B cell (primary cell): ENCODE measurements at regions not wholly inside any gene's neighbourhood (a gene's known extent, or its start where the extent isn't known, plus 50 kb on each side); places are given as distances from the start of the nearest gene placed in this dataset.

Source experiments
- ATAC-seq: fragments of 200-7000 bp; cut with Tn5 transposase; one replicate; pipeline ENCODE4 v1.10.0; 2021; ENCODE audit warnings: low read depth, mild to moderate bottlenecking, moderate number of reproducible peaks, moderate library complexity
- CTCF ChIA-PET: fragments of 350-600 bp; sonication (Branson Sonifier 250); formaldehyde crosslinking; loops from one replicate; lab custom pipeline; 2021; ENCODE audit warnings: antibody characterized with exemption, inconsistent platforms; lab: Charles Lee
- POLR2A ChIA-PET: fragments of 350-600 bp; sonication (Branson Sonifier 250); formaldehyde crosslinking; loops from one replicate; lab custom pipeline; 2021; ENCODE audit warnings: antibody characterized with exemption; lab: Charles Lee
- DNase-seq: peaks from one replicate; pipeline ENCODE4 v3.0.0; 2013
- H2AFZ ChIP-seq: 2 replicates; pipeline ENCODE4 v1.6.1; 2012; ENCODE audit warnings: mild to moderate bottlenecking, low read depth, low read length; ENCODE audit not compliant: insufficient read depth, poor library complexity, severe bottlenecking
- H3K27ac ChIP-seq, 2 donors: 1 replicate in 1 of 2; 2 replicates in 1 of 2; pipeline ENCODE4 v1.5.1; 2012 to 2013; ENCODE audit warnings: low read length in 2 of 2, mild to moderate bottlenecking in 2 of 2, moderate library complexity in 1 of 2
- H3K27me3 ChIP-seq, 4 experiments: fragments of 200-600 bp in 1 of 4; sonication (generic) in 1 of 4; replicated peaks in 1 of 4; 1 replicate in 2 of 4; 2 replicates in 2 of 4; pipeline versions ENCODE4 v1.6.1 to v1.7.0; 2013 to 2016; ENCODE audit warnings: low read length in 3 of 4, mild to moderate bottlenecking in 2 of 4, mixed read lengths in 1 of 4, moderate library complexity in 1 of 4; ENCODE audit not compliant: insufficient read depth in 4 of 4, control insufficient read depth in 3 of 4; ENCODE audit errors: control extremely low read depth in 1 of 4
- H3K36me3 ChIP-seq, 2 experiments: replicated peaks in 1 of 2; 1 replicate in 1 of 2; 2 replicates in 1 of 2; pipeline versions ENCODE4 v1.6.1 to v1.7.1; 2013; ENCODE audit warnings: low read length in 1 of 2; ENCODE audit not compliant: insufficient read depth in 2 of 2, control insufficient read depth in 1 of 2; ENCODE audit errors: control extremely low read depth in 1 of 2, extremely low read depth in 1 of 2
- H3K4me1 ChIP-seq, 2 donors: fragments of 200-600 bp in 1 of 2; sonication (generic) in 1 of 2; 1 replicate in 1 of 2; 2 replicates in 1 of 2; pipeline versions ENCODE4 v1.5.1 to v1.6.1; 2013 to 2017; ENCODE audit warnings: low read length in 2 of 2; ENCODE audit not compliant: control insufficient read depth in 2 of 2, insufficient read depth in 2 of 2
- H3K4me2 ChIP-seq: replicated peaks from 2 replicates; pipeline ENCODE3; 2012; ENCODE audit warnings: mild to moderate bottlenecking, low read depth, low read length; ENCODE audit not compliant: poor library complexity, severe bottlenecking
- H3K4me3 ChIP-seq, 5 experiments: fragments of 200-600 bp in 1 of 5; sonication (generic) in 1 of 5; 1 replicate in 3 of 5; 2 replicates in 2 of 5; pipeline versions ENCODE4 v1.5.1 to v1.7.0; 2011 to 2016; ENCODE audit warnings: low read length in 4 of 5, mild to moderate bottlenecking in 4 of 5, low read depth in 2 of 5, control low read depth in 1 of 5, moderate library complexity in 1 of 5; ENCODE audit not compliant: insufficient read depth in 1 of 5; ENCODE audit errors: control extremely low read depth in 1 of 5, extremely low read depth in 1 of 5
- H3K79me2 ChIP-seq: fragments of 200-600 bp; sonication (generic); one replicate; pipeline ENCODE4 v1.6.0; 2016; ENCODE audit warnings: low read length; ENCODE audit not compliant: control insufficient read depth, insufficient read depth
- H3K9ac ChIP-seq: fragments of 200-600 bp; sonication (generic); 2 replicates; pipeline ENCODE4 v1.6.1; 2017; ENCODE audit warnings: mild to moderate bottlenecking, low read length, moderate library complexity
- H3K9me3 ChIP-seq, 3 donors: one replicate each; pipeline versions ENCODE4 v1.6.1 to v1.7.1; 2013; ENCODE audit warnings: low read length in 2 of 3; ENCODE audit not compliant: control insufficient read depth in 2 of 3, insufficient read depth in 1 of 3; ENCODE audit errors: control extremely low read depth in 1 of 3
- H4K20me1 ChIP-seq: 2 replicates; pipeline ENCODE4 v1.6.0; 2012; ENCODE audit warnings: mild to moderate bottlenecking, low read length; ENCODE audit not compliant: insufficient read depth, control insufficient read depth, poor library complexity, severe bottlenecking
- H3K27ac Mint-ChIP-seq: one replicate; pipeline ENCODE4 v1.8.0; 2021; ENCODE audit warnings: mixed read lengths
- H3K27me3 Mint-ChIP-seq: one replicate; pipeline ENCODE4 v1.8.0; 2021; ENCODE audit warnings: mixed read lengths
- H3K4me1 Mint-ChIP-seq: one replicate; pipeline ENCODE4 v1.8.0; 2021; ENCODE audit warnings: mixed read lengths
- H3K4me3 Mint-ChIP-seq: one replicate; pipeline ENCODE4 v1.8.0; 2021; ENCODE audit warnings: mixed read lengths
- H3K9me3 Mint-ChIP-seq: one replicate; pipeline ENCODE4 v1.8.0; 2022; ENCODE audit warnings: mixed read lengths; ENCODE audit not compliant: insufficient read depth
- CTCF ChIP-seq: fragments of 200-600 bp; IDR thresholded peaks from one replicate; pipeline ENCODE4 v1.8.0; 2022; ENCODE audit warnings: antibody characterized with exemption, mild to moderate bottlenecking
- EZH2 ChIP-seq: IDR thresholded peaks from 2 replicates; pipeline ENCODE4 v1.6.1; 2012; ENCODE audit warnings: borderline replicate concordance, low read depth, mild to moderate bottlenecking, moderate library complexity, low read length; ENCODE audit not compliant: insufficient read depth, poor library complexity, severe bottlenecking
- WGBS: methylation state at CpG from one replicate; pipeline ENCODE4 v1.1.5; 2013; ENCODE audit warnings: missing lambda C conversion rate; ENCODE audit not compliant: insufficient coverage; 5-methylcytosine and 5-hydroxymethylcytosine counted together
- intact Hi-C: fragments of 100-400 bp; cut with micrococcal nuclease; formaldehyde crosslinking; loops from one replicate; pipeline ENCODE4 v1.10.0; 2022

GRCh38 chr4:45346816-45347435, 620.6 kb upstream of the GNPDA2 start:
- no peak overlapping the region for H3K27ac ChIP-seq
- no peaks in the 10 kb centered on the region for H3K79me2 ChIP-seq
- H3K36me3 ChIP-seq: no peaks in the 10 kb centered on the region
- peaks cover 0 to under 1% (median 0%) of the 10 kb centered on the region in 3 donors for H3K9me3 ChIP-seq
- no peaks in the 10 kb centered on the region for H3K27me3 Mint-ChIP-seq
- no peak overlapping the region for H2AFZ ChIP-seq
- no peaks in the 10 kb centered on the region for H3K4me1 Mint-ChIP-seq
- intact Hi-C loops: no loop called here
- no peak overlapping the region for H3K9ac ChIP-seq
- peaks cover 3% of the 10 kb centered on the region for H3K9me3 Mint-ChIP-seq
- H3K27me3 ChIP-seq: no peaks in the 10 kb centered on the region
- no peaks in the 10 kb centered on the region for H3K4me1 ChIP-seq
- no peak overlapping the region for H3K27ac Mint-ChIP-seq
- H3K4me3 Mint-ChIP-seq: no peak overlapping the region
- no peak overlapping the region for H3K4me2 ChIP-seq
- WGBS: 100% methylated on average over 1 of the region's 4 CpGs
- H4K20me1 ChIP-seq: no peaks in the 10 kb centered on the region
- no peak for TF ChIP-seq EZH2
- no peak for TF ChIP-seq CTCF
- ChIA-PET CTCF (no interaction called here), POLR2A (no interaction called here)
- DNase-seq (no peak), ATAC-seq (no peak)
- no peak overlapping the region for H3K4me3 ChIP-seq

DNA sequence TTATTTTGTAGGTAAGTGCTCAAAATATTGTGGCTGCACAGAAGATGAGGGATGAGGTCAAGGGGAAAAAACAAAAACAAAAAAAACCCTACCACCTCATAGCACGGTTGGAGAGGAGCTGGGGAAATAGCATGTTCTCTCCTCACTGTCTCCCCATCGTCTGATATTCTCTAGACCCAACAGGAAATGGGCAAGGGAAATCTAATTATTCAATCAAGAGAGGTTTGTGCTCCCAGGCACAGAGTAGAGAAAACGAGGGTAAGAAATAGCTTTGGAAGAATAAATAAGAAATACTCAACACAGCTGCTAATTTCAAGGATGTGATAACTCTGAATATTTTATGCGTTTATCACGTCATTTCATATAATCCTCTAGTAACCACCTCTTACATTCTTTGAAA, 619.2 kb upstream of the GNPDA2 start:
- Mint-ChIP-seq H3K4me1 (no peaks in the 10 kb centered on the region), H3K4me3 (no peak overlapping the region), H3K9me3 (peaks cover 5% of the 10 kb centered on the region), H3K27ac (no peak overlapping the region), H3K27me3 (no peaks in the 10 kb centered on the region)
- CTCF ChIA-PET: no interaction called here
- Histone ChIP-seq H3K4me1 (no peaks in the 10 kb centered on the region), H3K4me3 (no peak overlapping the region), H3K9me3 (no peaks in the 10 kb centered on the region), H2AFZ (no peak overlapping the region), H3K4me2 (no peak overlapping the region), H4K20me1 (no peaks in the 10 kb centered on the region), H3K9ac (no peak overlapping the region), H3K27ac (no peak overlapping the region), H3K79me2 (no peaks in the 10 kb centered on the region), H3K36me3 (no peaks in the 10 kb centered on the region), H3K27me3 (no peaks in the 10 kb centered on the region)
- POLR2A ChIA-PET: no interaction called here
- intact Hi-C loops: no loop called here
- ATAC-seq (no peak), DNase-seq (no peak)
- TF ChIP-seq CTCF (no peak), EZH2 (no peak)
- WGBS: no CpG with 5 or more reads among the region's 5 CpGs
